Neural progenitor cell (in vitro differentiated cells): ENCODE measurements at regions not wholly inside any gene's neighbourhood (a gene's known extent, or its start where the extent isn't known, plus 50 kb on each side); places are given as distances from the start of the nearest gene placed in this dataset.

Experiments
- CTCF ChIP-seq: fragments of 200-600 bp; sonication (generic); IDR thresholded peaks from 2 replicates; pipeline ENCODE4 v1.5.1; 2017; ENCODE audit warnings: antibody characterized with exemption, mild to moderate bottlenecking
- EZH2 ChIP-seq: fragments of 200-600 bp; sonication (generic); IDR thresholded peaks from 2 replicates; pipeline ENCODE4 v1.6.1; 2017; ENCODE audit warnings: antibody characterized with exemption, mild to moderate bottlenecking, moderate library complexity

DNA sequence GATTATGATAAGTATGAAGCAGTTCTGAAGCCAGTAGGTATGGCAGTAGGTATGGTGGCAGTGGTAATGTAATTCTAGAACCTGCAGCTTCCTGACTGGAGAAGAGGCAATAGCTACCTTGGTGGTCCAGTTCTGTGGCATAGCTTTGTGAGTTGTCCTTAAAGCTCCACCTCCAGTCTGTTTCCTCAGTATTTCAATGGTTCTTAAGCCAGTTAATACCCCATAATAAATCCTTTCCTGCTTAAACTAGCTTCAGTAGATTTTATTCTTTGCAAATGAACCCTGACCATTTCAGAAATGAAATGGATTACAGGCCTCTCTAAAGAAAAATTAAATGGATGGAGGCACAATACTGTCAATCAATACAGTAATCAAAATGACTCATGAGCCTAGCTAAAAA lies 117.8 kb upstream of the KRAS start:
- TF ChIP-seq CTCF (no peak), EZH2 (no peak)
